NCI-H345 treated with DMSO at 0.1 percent for 48 hours (cell line): ENCODE measurements at regions not wholly inside any gene's neighbourhood (a gene's known extent, or its start where the extent isn't known, plus 50 kb on each side); places are given as distances from the start of the nearest gene placed in this dataset.

Experiments
- DNase-seq: peaks from one replicate; lab custom pipeline; 2025; ENCODE audit not compliant: unreplicated experiment; lab: John Stamatoyannopoulos, UW

DNA sequence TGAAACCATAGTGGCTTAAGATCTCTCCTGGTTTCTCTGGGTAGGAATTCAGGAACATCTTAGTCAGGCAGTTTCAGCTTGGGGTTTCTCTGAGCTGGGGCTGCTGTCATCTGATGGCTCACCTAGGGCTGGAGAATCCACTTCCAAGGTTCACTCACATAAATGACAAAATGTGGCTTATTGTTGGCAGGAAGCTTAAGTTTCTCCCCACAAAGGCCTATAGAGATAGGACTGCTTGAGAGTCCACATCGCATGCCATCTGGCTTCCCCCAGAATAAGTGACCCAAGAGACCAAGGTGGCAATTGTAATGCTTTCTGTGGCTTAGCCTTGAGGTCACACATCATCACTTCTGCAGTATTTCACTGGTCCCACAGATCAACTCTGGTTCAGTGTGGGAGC, 131.4 kb downstream of the EDN1 start:
- DNase-seq, result no peak

GRCh38 chr6:12422848-12423247, 132.7 kb downstream of the EDN1 start:
- DNase-seq, result no peak

GRCh38 chr6:12423832-12424231, 133.7 kb downstream of the EDN1 start:
- DNase-seq, result no peak

- DNase-seq, result no peak
Measured at GRCh38 chr6:12426121-12426520, 136.0 kb downstream of the EDN1 start.

DNA sequence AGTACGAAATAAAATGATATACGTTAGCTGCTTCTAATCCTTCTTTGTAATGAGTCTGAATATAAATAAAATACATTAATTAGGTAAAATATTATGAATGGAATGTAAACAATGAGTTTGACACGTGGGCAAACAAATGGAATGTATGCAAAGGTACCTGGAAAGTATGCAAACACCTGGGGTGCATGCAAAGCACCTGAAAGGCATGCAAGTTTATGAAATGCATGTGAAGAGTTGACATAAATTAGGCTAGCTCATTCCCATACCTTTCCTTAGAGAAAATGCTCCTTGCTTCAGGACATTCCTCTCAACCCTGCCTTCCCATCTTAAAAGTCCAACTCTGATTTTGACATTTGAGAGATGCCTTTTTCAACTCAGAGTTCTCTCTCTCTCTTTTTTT, 140.9 kb downstream of the EDN1 start:
- DNase-seq, result no peak

DNA sequence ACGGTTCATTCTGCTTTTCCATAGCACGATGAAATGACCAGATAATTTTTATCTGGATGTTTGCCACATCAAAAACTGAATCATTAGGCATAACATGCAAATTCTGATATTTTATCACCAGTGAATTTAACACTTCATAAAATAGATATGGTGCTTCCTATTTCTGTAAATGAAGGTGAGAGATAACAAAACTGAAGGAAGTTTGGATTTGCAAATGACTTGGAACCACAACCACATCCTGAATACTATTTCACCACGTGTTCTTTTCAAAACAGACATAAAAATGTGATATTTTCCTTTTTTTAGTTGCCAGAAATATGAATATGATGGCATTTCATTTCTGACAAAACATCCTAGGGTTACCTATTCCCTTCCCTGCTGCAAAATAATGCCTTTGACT, 146.1 kb downstream of the EDN1 start:
- DNase-seq, result no peak

DNA sequence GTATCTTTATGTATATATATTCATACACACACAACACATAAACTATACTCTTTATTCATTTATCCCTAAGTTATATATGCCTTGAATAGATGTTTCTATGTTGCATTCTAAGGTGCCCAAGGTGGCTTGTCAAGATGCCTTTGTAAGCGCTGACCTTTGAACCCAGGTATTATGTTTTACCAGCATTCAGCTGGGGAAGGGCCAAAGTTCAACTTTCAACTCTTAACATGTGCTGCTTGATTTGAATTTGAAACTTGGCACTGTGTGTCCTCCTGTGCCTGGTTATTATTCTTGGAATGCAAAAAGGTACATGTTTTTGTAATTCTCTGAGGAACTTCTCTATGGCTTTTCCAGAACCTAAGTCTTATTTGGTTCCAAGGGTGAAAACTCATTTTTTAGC, 146.5 kb downstream of the EDN1 start:
- DNase-seq, result no peak

DNA sequence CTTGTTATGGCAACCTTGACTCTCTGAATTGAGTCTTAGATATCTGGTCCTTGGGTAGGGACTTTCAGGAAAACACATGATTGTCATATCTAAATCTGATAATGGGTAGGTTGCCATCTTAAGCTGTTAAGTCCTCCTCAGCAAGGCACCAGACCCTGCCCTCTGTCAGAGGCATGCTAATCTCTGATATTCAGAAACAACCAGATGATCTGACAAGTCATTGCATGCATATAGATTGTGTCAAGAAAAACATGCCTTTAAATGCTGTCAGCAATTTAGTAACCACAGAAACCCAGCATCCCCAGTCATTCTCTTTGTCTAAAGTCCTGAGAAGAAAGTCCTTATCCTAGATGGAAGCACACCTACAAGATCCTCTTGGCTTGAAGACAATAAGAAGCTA, 149.1 kb downstream of the EDN1 start:
- DNase-seq, result no peak

- no peak for DNase-seq
Measured at GRCh38 chr6:12440981-12441380, 150.8 kb downstream of the EDN1 start.

DNA sequence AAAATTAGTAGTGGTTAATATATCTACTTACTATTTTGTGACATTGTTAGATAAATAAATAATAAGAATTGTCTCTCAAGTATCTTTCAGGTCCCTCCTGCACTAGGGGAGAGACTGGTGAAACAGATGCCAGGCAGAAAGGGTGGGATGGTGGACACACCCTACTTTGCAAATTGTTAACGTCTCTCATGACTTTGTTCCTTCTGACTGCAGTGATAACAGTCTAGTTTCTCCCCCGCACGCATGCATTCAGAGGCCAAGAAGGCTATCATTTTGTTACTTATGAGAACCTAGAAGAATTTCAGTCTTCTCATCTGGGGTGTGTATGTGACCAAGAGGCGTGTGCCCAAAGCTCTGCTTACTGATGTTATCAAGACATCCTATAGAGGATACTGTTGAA, 152.3 kb downstream of the EDN1 start:
- no peak for DNase-seq

GRCh38 chr6:12446394-12446793, 156.2 kb downstream of the EDN1 start:
- DNase-seq, result no peak

DNA sequence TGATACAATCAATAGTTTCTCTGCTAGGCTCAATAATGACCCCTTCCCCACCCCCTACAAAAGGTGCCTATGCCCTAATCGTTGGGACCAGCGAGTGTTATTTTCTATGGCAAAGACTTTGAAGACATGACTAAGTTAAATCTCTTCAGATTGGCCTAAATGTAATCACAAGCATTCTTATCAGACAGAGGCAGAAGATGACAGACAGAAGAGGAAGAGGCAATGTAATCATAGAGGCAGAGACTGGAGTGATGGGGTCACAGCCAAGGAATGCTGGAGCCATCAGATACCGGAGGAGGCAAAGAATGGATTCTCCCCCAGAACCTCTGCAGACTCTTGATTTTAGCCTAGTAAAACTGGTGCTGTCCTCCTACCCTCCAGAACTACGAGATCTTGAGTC, 159.3 kb downstream of the EDN1 start:
- no peak for DNase-seq

DNA sequence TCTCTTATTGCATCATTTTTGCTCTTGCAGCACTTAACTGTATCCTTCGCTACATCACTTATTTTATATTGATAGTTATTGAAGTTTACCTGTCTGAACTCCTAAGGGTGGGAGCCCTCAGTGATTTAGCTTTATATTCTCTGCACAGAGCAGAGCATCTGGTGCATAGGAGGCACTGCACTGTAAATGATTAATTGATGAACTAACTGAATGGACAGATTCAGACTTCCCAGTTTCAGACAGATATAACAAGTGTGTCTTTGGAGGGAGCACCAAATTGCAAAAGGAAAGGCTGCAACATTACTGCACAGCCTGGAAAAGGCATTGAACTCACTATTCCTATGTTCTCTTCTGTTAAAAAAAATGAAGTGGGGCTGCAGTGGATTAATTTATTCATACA, 160.3 kb downstream of the EDN1 start:
- no peak for DNase-seq

GRCh38 chr6:12456343-12456742, 166.2 kb downstream of the EDN1 start:
- DNase-seq, result no peak

GRCh38 chr6:12457094-12457493, 166.9 kb downstream of the EDN1 start:
- DNase-seq, result no peak

DNA sequence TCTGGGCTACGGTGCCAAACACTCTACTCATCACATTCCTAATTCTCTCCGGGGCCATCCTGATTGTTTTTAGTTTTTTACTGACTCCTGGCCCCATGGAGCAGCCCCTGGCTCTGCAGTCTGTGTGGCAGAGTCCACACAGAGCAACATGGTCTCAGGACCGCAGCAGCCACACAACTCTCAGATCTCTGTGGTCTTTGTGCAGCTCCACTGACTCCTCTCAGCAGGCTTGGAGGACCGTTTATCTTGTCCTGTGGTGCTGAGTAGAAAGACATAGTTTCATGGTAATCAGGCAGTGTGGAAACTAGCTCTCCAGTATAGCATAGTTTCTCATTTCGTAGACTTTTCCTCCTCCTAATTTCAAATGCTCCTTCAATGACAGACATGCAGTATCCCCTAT, 168.4 kb downstream of the EDN1 start:
- no peak for DNase-seq

DNA sequence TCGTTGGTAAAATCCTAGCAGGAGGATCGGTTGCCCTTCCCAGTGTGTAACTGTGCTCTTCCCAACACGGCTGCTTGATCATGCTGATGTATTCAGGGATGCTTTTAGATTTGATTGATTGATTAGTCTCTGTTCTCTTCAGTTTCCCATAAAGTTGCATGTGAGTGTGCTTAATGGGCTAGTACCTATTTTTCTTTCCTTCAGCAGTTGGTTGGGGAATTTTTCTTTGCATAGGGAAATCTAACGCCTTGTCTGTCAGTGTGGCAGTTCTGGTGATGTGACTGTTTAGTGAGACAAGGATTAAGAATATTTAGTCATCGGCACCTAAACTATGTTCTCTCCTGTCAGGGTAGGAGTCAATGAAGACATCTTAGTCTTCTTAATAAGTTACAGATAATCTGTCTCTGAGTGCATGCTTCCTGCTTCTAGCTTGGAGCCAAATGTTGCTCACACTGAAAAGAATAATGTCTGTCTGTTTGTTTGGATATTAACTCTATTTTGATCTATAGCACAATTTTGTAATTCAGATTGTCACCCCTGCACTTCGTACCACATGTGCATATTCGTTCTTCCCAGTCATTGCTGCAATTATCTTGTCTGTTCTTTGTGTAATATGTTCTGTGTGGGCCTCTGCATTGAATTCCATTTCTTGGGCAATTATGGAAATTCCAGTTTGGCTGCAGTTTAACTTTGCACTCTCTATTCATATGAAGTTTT, 169.9 kb downstream of the EDN1 start:
- DNase-seq, result no peak

- DNase-seq, result no peak
Measured at GRCh38 chr6:12467706-12468670, 177.8 kb downstream of the EDN1 start.

DNA sequence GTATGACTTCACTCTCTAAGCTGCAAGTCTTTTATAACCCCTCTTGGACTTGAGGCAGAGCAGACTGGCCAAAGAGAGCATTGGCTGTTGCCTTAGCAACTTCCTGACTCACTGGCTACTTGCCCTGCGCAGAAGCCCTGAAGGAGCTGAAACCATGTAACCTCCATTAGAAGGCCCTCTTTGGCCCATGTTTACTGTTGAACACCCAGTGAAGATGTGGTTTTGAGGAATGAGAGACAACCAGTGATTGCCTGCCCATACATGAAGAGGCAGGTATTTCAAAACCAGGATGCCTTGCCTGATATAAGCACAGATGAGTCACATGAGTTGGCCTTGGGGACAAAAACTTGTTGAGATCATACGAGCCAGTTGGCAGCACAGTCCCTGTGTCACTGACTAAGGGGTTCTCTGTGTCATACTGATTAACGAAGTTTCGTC, 182.5 kb downstream of the EDN1 start:
- no peak for DNase-seq

- DNase-seq, result no peak
Measured at GRCh38 chr6:12473494-12473893, 183.3 kb downstream of the EDN1 start.

DNA sequence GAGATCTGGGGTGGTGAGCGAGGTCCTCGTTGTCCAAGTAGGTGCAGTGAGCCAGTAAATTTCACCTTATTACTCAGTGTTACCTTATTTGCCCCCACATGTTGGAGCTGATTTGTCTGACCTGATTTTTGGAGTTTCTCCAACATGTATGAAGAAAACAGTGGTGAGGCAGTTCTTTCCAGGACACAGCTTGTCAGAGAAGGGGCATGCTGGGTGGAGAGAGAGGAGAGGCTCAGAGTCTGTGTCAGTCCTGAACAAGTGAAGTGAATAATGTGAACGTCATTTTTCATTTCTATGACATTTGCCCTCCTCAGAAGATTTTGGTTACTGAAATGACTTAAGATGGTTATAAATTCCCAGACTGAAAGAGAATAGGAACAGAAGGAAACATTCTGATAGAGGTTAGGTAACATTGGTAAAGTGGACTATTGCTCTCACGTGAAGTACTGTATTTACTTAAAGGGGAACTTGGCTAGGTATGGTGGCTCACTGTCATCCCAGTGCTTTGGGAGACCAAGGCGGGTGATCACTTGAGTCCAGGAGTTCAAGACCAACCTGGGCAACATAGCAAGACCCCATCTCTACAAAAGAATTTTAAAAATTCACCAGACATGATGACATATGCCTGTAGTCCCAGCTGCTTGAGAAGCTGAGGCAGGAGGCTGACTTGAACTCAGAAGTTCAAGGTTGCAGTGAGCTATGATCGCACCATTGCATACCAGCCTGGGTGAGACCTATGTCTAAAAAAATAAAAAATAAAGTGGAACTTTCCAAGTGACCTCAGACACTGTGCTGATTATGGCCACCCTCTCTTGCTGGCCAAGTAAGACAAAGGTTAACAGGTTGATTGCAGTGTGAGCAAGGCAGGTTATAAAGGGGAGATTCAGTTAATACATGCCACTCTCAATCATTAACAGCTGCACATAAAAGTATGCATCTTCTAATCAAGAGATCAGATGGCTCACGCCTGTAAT, 184.3 kb downstream of the EDN1 start:
- DNase-seq, result no peak
